Endothelial cell of umbilical vein (primary cell): ENCODE measurements at regions not wholly inside any gene's neighbourhood (a gene's known extent, or its start where the extent isn't known, plus 50 kb on each side); places are given as distances from the start of the nearest gene placed in this dataset.

Experiments used
- CTCF ChIP-seq, 2 donors: IDR thresholded peaks; 1 replicate in 1 of 2; 2 replicates in 1 of 2; pipeline ENCODE4 v1.5.1; 2011; ENCODE audit warnings: low read length in 2 of 2, mild to moderate bottlenecking in 2 of 2, moderate library complexity in 2 of 2, control low read depth in 1 of 2, inconsistent platforms in 1 of 2, low read depth in 1 of 2; ENCODE audit not compliant: insufficient read depth in 1 of 2; ENCODE audit errors: extremely low read depth in 1 of 2
- EZH2 ChIP-seq: IDR thresholded peaks from 2 replicates; pipeline ENCODE4 v1.6.1; 2012; ENCODE audit warnings: borderline replicate concordance, low read depth, mild to moderate bottlenecking, moderate library complexity, low read length, inconsistent platforms; ENCODE audit not compliant: severe bottlenecking
- MAX ChIP-seq: IDR thresholded peaks from 2 replicates; pipeline ENCODE4 v1.6.1; 2011; ENCODE audit not compliant: insufficient read depth, insufficient read length
- MYC ChIP-seq: IDR thresholded peaks from one replicate; pipeline ENCODE4 v1.6.1; 2011; ENCODE audit warnings: mild to moderate bottlenecking, low read depth, low read length
- POLR2A ChIP-seq: IDR thresholded peaks from 2 replicates; pipeline ENCODE4 v1.6.1; 2012; ENCODE audit warnings: low read depth, mild to moderate bottlenecking, control low read depth, low read length
- POLR2AphosphoS5 ChIP-seq: IDR thresholded peaks from 2 replicates; pipeline ENCODE4 v1.6.1; 2012; ENCODE audit warnings: low read depth, mild to moderate bottlenecking, control low read depth, low read length, moderate library complexity; ENCODE audit not compliant: insufficient read depth

DNA sequence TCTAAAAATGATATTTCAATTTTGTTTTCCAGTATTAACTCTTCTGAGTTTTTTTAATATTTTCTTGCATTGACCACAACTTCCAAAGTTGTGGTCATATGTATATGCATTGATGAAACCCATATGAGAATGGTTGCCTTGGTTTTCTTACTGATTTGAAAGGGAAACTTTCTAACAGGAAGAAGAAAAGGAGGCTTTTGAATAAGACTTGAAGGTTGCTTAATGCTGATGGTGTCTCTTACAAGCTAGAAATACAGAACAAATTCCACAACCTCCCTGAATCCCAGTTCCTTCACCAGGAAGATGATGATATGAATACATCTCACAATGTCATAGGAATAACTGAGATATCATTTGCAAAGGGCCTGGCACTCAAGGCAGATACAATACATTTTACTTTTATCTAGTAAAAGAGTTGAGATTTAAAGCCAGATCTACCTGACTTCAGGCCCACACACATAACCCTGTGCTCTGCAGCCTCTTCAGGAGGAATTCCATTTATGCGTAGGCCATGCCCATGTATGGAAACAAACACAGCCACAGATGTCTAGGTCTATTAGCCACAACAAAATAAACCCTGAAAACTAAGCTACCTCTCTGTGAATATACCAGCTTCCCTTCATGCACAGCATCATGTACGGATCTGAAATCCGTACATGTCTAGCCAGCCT, 165.4 kb upstream of the PLEKHG7 start:
- no peak for TF ChIP-seq CTCF (IDR thresholded peaks at IDR 0.05; ENCODE audit: extremely low read depth in 1 of 2, insufficient read depth in 1 of 2, low read depth in 1 of 2, low read length in 2 of 2)
- TF ChIP-seq POLR2A = no peak
- no peak for TF ChIP-seq EZH2
- TF ChIP-seq POLR2AphosphoS5 = no peak
- no peak for TF ChIP-seq MYC
- TF ChIP-seq MAX = no peak
